Astrocyte (in vitro differentiated cells and primary cell): ENCODE measurements at regions not wholly inside any gene's neighbourhood (a gene's known extent, or its start where the extent isn't known, plus 50 kb on each side); places are given as distances from the start of the nearest gene placed in this dataset.

Source experiments
- CTCF ChIP-seq: IDR thresholded peaks from 2 replicates; pipeline ENCODE4 v1.5.1; 2011; ENCODE audit warnings: low read depth, mild to moderate bottlenecking, inconsistent platforms, low read length, moderate library complexity; ENCODE audit not compliant: insufficient read depth
- EZH2 ChIP-seq: IDR thresholded peaks from 2 replicates; pipeline ENCODE4 v1.6.1; 2012; ENCODE audit warnings: mild to moderate bottlenecking, low read length, inconsistent platforms; ENCODE audit not compliant: insufficient read depth

- TF ChIP-seq CTCF (no peak), EZH2 (no peak)
These were observed 79.7 kb upstream of the CHODL start for GRCh38 chr21:18164933-18165332.
